ENCODE measurements at regions not wholly inside any gene's neighbourhood (a gene's known extent, or its start where the extent isn't known, plus 50 kb on each side); places are given as distances from the start of the nearest gene placed in this dataset.
"Not testable (repeated sequence)": the region's sequence is repeated elsewhere in the genome, so short reads cannot be mapped to it uniquely, and the experiment has no call there.

DNA sequence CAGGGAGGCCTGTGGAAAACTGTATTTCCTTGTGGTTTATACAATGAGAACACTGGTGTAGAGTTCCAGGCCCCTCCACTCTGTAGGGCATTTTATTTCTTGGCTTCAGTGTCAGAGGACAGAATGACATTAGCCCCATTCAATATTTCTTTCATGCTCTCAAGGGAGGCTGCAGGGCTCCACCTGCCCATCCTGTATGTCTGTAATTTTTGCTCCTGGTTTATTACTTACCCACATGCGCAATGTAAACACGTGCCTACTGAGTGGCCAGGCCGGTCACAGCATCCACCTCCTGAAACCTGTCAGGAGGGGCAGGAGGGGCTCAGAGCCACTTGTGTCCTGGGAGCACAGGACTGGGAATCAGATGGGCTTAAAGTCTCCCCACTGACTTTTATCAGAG lies 82.4 kb downstream of the GADD45G start:
- peaks cover 4% of the 10 kb centered on the region for H3K4me1 ChIP-seq (ENCODE audit: low read depth)
- H3K27ac ChIP-seq = no peak overlapping the region
- no peaks in the 10 kb centered on the region for H3K9me3 ChIP-seq (ENCODE audit: low read depth)
- TF ChIP-seq, protein P1, sequence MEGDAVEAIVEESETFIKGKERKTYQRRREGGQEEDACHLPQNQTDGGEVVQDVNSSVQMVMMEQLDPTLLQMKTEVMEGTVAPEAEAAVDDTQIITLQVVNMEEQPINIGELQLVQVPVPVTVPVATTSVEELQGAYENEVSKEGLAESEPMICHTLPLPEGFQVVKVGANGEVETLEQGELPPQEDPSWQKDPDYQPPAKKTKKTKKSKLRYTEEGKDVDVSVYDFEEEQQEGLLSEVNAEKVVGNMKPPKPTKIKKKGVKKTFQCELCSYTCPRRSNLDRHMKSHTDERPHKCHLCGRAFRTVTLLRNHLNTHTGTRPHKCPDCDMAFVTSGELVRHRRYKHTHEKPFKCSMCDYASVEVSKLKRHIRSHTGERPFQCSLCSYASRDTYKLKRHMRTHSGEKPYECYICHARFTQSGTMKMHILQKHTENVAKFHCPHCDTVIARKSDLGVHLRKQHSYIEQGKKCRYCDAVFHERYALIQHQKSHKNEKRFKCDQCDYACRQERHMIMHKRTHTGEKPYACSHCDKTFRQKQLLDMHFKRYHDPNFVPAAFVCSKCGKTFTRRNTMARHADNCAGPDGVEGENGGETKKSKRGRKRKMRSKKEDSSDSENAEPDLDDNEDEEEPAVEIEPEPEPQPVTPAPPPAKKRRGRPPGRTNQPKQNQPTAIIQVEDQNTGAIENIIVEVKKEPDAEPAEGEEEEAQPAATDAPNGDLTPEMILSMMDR (IDR thresholded peaks at IDR 0.05; ENCODE audit: low read depth, low read length) = no peak
- no peak overlapping the region for H3K4me3 ChIP-seq
- H3K36me3 ChIP-seq = no peaks in the 10 kb centered on the region
- DNase-seq (ENCODE audit: low read depth in 1 of 2, low spot score in 1 of 2) = no peak
- no peaks in the 10 kb centered on the region for H3K27me3 ChIP-seq

DNA sequence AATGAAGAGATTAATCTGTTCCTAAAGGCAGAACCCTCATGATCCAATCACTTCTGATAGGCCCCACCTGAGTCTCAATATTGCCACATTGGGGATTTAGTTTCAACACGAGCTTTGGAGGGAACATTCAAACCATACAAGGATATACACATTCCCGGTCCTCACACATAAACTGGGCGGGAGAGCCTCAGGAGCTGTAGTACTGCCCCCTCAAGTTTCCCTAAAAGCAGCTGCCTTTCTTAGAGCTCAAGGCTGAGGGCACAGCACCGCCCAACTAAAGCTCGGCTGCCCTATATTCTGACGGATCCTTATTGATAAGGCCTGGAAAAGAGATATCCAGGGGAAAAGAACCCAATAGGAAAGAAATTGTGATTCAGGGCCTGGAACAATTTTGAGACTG lies 83.0 kb downstream of the GADD45G start:
- H3K36me3 ChIP-seq = no peaks in the 10 kb centered on the region
- H3K9me3 ChIP-seq (ENCODE audit: low read depth) = no peaks in the 10 kb centered on the region
- peaks cover 4% of the 10 kb centered on the region for H3K4me1 ChIP-seq (ENCODE audit: low read depth)
- no peak overlapping the region for H3K4me3 ChIP-seq
- TF ChIP-seq, protein P1 (IDR thresholded peaks at IDR 0.05; ENCODE audit: low read depth, low read length) = no peak
- H3K27ac ChIP-seq = no peak overlapping the region
- H3K27me3 ChIP-seq = no peaks in the 10 kb centered on the region
- no peak for DNase-seq (ENCODE audit: low read depth in 1 of 2, low spot score in 1 of 2)

DNA sequence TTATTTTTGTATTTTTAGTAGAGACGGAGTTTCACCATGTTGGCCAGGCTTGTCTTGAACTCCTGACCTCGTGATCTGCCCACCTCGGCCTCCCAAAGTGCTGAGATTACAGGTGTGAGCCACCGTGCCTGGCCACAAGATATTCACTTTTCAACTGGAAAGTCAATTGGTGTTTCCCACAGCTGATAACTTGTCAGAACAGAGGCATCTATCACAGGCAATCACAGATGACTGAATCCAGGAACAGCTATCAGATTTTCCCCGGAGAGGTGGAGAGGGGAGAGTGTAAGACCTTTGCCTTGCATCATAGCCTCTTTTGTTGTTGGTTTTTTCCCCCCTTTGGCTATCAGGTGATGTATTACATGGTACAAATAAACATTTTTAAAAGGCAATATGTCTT lies 84.5 kb downstream of the GADD45G start:
- DNase-seq (ENCODE audit: low read depth in 1 of 2, low spot score in 1 of 2); H3K36me3 ChIP-seq: not testable (repeated sequence)

DNA sequence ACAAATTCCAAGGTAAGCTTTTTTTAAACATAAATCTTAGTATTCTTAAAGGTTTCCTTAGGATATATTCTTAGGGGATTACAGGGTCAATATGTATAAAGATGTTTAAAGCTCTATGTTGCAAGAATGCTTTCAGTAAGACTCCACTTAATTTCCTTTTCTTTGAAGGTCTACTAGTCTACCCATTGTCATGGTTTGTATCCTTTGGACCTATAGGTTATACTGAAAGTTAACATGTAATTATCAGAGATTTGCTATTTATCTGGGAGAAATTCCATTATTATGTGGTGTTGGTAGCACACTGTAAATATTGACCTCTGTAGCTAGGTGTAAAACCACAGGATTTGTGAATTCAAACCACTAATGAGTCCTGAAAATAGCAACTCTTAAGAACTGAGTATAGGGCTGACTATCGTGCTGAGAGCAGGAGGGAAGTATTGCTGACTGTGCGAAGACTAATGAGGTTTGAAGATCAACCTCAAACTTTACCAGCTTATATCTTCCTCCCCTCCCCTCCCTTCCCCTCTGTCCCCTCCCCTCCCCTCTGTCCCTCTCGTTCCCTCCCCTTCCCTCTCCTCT lies 85.6 kb downstream of the GADD45G start:
- Histone ChIP-seq H3K27ac (no peak overlapping the region), H3K9me3 (ENCODE audit: low read depth) (no peaks in the 10 kb centered on the region), H3K36me3 (no peaks in the 10 kb centered on the region), H3K27me3 (no peaks in the 10 kb centered on the region), H3K4me3 (no peak overlapping the region), H3K4me1 (ENCODE audit: low read depth) (peaks cover 4% of the 10 kb centered on the region)
- no peak for DNase-seq (ENCODE audit: low read depth in 1 of 2, low spot score in 1 of 2)
- TF ChIP-seq, protein P1 (IDR thresholded peaks at IDR 0.05; ENCODE audit: low read depth, low read length) = no peak

More for the DNA sequence above, 84.5 kb downstream of the GADD45G start:
- not testable (repeated sequence) for H3K4me3 ChIP-seq; H3K27me3 ChIP-seq; H3K27ac ChIP-seq; H3K4me1 ChIP-seq (ENCODE audit: low read depth); H3K9me3 ChIP-seq (ENCODE audit: low read depth)

DNA sequence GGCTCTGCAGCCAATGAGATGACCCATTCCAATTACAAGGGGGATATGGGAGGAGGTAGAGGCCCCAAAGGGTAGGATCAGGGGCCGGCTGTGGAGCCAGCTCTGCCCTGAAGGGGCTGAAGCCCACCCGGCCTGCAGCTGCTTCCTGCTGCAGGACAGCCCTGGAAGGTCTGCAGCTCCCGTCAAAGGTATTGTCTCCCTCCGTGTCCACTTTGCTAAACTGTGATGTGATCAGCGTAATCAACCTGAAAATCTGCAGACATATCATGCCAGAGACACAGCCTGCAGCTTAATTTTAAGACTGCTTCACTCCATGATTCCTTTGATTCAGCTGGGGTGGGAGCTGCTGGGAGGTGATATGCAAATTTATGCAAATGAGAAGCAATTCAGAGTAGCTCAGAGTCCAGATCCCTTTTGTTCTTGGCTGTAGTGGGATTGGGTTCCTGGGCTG lies 90.7 kb downstream of the GADD45G start:
- no peaks in the 10 kb centered on the region for H3K36me3 ChIP-seq
- peaks cover 4% of the 10 kb centered on the region for H3K4me1 ChIP-seq (ENCODE audit: low read depth)
- no peak for DNase-seq (ENCODE audit: low read depth in 1 of 2, low spot score in 1 of 2)
- H3K27me3 ChIP-seq = no peaks in the 10 kb centered on the region
- H3K4me3 ChIP-seq = no peak overlapping the region
- H3K27ac ChIP-seq = no peak overlapping the region
- H3K9me3 ChIP-seq (ENCODE audit: low read depth) = no peaks in the 10 kb centered on the region
- TF ChIP-seq, protein P1 (IDR thresholded peaks at IDR 0.05; ENCODE audit: low read depth, low read length) = no peak

DNA sequence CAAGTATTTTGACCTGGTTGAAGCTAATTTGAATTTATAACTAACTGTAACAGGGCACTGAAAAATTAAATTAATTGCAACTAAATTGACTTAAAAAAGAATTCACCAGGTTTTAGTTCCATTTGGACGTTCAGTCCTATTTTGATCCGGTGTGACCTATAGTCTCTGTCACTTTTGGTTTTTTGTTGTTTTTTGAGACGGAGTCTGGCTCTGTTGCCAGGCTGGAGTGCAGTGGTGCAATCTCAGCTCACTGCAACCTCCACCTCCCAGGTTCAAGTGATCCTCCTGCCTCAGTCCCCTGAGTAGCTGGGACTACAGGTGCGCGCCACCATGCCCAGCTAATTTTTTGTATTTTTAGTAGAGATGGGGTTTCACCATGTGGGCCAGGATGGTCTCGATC lies 91.2 kb downstream of the GADD45G start:
- not testable (repeated sequence) for H3K27ac ChIP-seq

DNA sequence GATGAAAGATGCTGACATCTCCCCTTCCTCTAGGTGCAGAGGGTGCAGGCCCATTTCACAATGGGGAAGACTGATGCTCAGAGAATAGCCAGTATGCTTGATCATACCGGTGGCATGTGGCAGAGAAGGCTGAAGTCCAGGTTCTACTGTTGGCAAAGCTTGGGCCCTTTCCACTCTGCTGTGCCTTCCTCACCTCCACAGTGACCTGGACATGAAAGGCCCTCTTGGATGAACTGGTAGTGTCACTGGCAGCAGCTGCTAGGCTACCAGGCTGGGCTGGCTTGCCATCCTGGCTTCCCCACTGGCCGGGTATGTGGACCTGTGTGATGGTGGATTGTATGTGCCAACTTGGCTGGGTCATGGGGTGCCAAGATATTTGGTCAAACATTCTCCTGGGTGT lies 92.0 kb downstream of the GADD45G start:
- Histone ChIP-seq H3K4me3 (no peak overlapping the region), H3K9me3 (ENCODE audit: low read depth) (no peaks in the 10 kb centered on the region), H3K36me3 (no peaks in the 10 kb centered on the region), H3K27ac (no peak overlapping the region), H3K4me1 (ENCODE audit: low read depth) (peaks cover 8% of the 10 kb centered on the region), H3K27me3 (no peaks in the 10 kb centered on the region)
- TF ChIP-seq, protein P1 (IDR thresholded peaks at IDR 0.05; ENCODE audit: low read depth, low read length) = no peak
- no peak for DNase-seq (ENCODE audit: low read depth in 1 of 2, low spot score in 1 of 2)

More for the DNA sequence above, 91.2 kb downstream of the GADD45G start:
- DNase-seq (ENCODE audit: low read depth in 1 of 2, low spot score in 1 of 2); H3K4me1 ChIP-seq (ENCODE audit: low read depth); H3K36me3 ChIP-seq; H3K27me3 ChIP-seq; H3K9me3 ChIP-seq (ENCODE audit: low read depth); H3K4me3 ChIP-seq: not testable (repeated sequence)

Data from cardiac muscle cell (in vitro differentiated cells and primary cell).